Endodermal cell (in vitro differentiated cells): ENCODE measurements at regions not wholly inside any gene's neighbourhood (a gene's known extent, or its start where the extent isn't known, plus 50 kb on each side); places are given as distances from the start of the nearest gene placed in this dataset.

Source experiments
- DNase-seq: peaks from one replicate; pipeline ENCODE4 v3.0.0-alpha.2; 2017
- H3K27ac ChIP-seq: 2 replicates; pipeline ENCODE4 v1.5.1; 2013; ENCODE audit warnings: mild to moderate bottlenecking, low read depth, low read length, moderate library complexity
- H3K27me3 ChIP-seq: 2 replicates; pipeline ENCODE4 v1.6.1; 2013; ENCODE audit warnings: mild to moderate bottlenecking, low read length, moderate library complexity; ENCODE audit not compliant: insufficient read depth, control insufficient read depth, poor library complexity, severe bottlenecking
- H3K36me3 ChIP-seq: 2 replicates; pipeline ENCODE4 v1.7.0; 2013; ENCODE audit warnings: mild to moderate bottlenecking, low read length, moderate library complexity; ENCODE audit not compliant: control insufficient read depth, insufficient read depth
- H3K4me1 ChIP-seq: one replicate; pipeline ENCODE4 v1.7.0; 2013; ENCODE audit warnings: low read length; ENCODE audit not compliant: control insufficient read depth, insufficient read depth
- H3K4me3 ChIP-seq: 2 replicates; pipeline ENCODE4 v1.5.1; 2013; ENCODE audit warnings: mild to moderate bottlenecking, low read length, moderate library complexity
- H3K9ac ChIP-seq: 2 replicates; pipeline ENCODE4 v1.6.1; 2013; ENCODE audit warnings: mild to moderate bottlenecking, low read length, moderate library complexity; ENCODE audit not compliant: poor library complexity, severe bottlenecking; ENCODE audit errors: extremely low read depth
- H3K9me3 ChIP-seq: 2 replicates; pipeline ENCODE4 v1.6.1; 2013; ENCODE audit warnings: mild to moderate bottlenecking, low read length, moderate library complexity; ENCODE audit not compliant: control insufficient read depth
- H3K27ac Mint-ChIP-seq: 2 replicates; pipeline ENCODE4 v1.8.0; 2020; ENCODE audit warnings: mixed read lengths
- H3K27me3 Mint-ChIP-seq: 2 replicates; pipeline ENCODE4 v1.8.0; 2021; ENCODE audit warnings: mild to moderate bottlenecking, mixed read lengths; ENCODE audit not compliant: insufficient read depth
- H3K36me3 Mint-ChIP-seq: 2 replicates; pipeline ENCODE4 v1.8.0; 2020; ENCODE audit warnings: low read depth, mixed read lengths
- H3K4me1 Mint-ChIP-seq: 2 replicates; pipeline ENCODE4 v1.8.0; 2020; ENCODE audit warnings: mixed read lengths
- H3K4me3 Mint-ChIP-seq: 2 replicates; pipeline ENCODE4 v1.8.0; 2020; ENCODE audit warnings: mild to moderate bottlenecking, moderate library complexity, mixed read lengths
- H3K9me3 Mint-ChIP-seq: 2 replicates; pipeline ENCODE4 v1.8.0; 2020; ENCODE audit warnings: mild to moderate bottlenecking, mixed read lengths
- WGBS, 2 experiments: methylation state at CpG; one replicate each; pipeline versions ENCODE4 v1.1.5 to v1.1.7; 2013; ENCODE audit warnings: missing lambda C conversion rate in 2 of 2, mixed read lengths in 1 of 2; ENCODE audit not compliant: insufficient coverage in 1 of 2, insufficient read length in 1 of 2; 5-methylcytosine and 5-hydroxymethylcytosine counted together
- TF ChIP-seq, protein P1 (sequence below): fragments of 200-600 bp; sonication (generic); conservative IDR thresholded peaks from 2 replicates; pipeline ENCODE4 v1.5.0; 2021; ENCODE audit warnings: antibody characterized with exemption, mild to moderate bottlenecking

GRCh38 chr13:91167706-91168385 is 179.6 kb upstream of the MIR17HG start:
- Histone ChIP-seq H3K9me3 (no peaks in the 10 kb centered on the region), H3K27me3 (no peaks in the 10 kb centered on the region), H3K4me1 (peaks cover 5% of the 10 kb centered on the region)

DNA sequence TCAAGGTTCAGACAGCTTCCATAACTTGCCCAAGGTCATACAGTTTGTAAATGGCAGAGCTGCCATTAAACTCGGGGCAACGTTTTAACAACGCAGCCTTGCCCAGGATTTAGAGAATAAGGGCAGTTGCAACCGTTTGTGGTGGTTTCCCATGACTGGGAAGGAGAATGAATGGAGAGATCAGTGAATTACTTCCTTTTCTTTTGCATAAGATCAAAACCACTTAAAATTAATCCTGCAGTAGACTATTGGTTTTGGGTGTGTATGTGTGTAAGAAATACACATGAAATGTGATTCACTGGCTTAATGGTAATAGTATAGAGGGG is 179.1 kb upstream of the MIR17HG start:
- H3K27ac Mint-ChIP-seq = no peak overlapping the region
- no peaks in the 10 kb centered on the region for H3K27me3 ChIP-seq
- H3K27me3 Mint-ChIP-seq = peaks cover 4% of the 10 kb centered on the region
- no peak overlapping the region for H3K9ac ChIP-seq
- TF ChIP-seq, protein P1, sequence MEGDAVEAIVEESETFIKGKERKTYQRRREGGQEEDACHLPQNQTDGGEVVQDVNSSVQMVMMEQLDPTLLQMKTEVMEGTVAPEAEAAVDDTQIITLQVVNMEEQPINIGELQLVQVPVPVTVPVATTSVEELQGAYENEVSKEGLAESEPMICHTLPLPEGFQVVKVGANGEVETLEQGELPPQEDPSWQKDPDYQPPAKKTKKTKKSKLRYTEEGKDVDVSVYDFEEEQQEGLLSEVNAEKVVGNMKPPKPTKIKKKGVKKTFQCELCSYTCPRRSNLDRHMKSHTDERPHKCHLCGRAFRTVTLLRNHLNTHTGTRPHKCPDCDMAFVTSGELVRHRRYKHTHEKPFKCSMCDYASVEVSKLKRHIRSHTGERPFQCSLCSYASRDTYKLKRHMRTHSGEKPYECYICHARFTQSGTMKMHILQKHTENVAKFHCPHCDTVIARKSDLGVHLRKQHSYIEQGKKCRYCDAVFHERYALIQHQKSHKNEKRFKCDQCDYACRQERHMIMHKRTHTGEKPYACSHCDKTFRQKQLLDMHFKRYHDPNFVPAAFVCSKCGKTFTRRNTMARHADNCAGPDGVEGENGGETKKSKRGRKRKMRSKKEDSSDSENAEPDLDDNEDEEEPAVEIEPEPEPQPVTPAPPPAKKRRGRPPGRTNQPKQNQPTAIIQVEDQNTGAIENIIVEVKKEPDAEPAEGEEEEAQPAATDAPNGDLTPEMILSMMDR = no peak
- no peaks in the 10 kb centered on the region for H3K36me3 Mint-ChIP-seq
- no peak for DNase-seq
- H3K4me3 ChIP-seq = no peak overlapping the region
- no peaks in the 10 kb centered on the region for H3K9me3 ChIP-seq
- no peaks in the 10 kb centered on the region for H3K36me3 ChIP-seq
- H3K27ac ChIP-seq = no peak overlapping the region
- H3K4me3 Mint-ChIP-seq = no peak overlapping the region
- 91% methylated on average over 4 of the region's 4 CpGs; no CpG with 5 or more reads in 1 of the 2 experiments for WGBS, 2 experiments
- peaks cover 21% of the 10 kb centered on the region for H3K4me1 Mint-ChIP-seq
- H3K9me3 Mint-ChIP-seq = no peaks in the 10 kb centered on the region
- peaks cover 5% of the 10 kb centered on the region for H3K4me1 ChIP-seq

More at GRCh38 chr13:91167706-91168385, 179.6 kb upstream of the MIR17HG start:
- Mint-ChIP-seq H3K4me3 (no peak overlapping the region), H3K36me3 (no peaks in the 10 kb centered on the region), H3K27me3 (peaks cover 3% of the 10 kb centered on the region), H3K4me1 (peaks cover 21% of the 10 kb centered on the region), H3K9me3 (no peaks in the 10 kb centered on the region), H3K27ac (no peak overlapping the region)
- TF ChIP-seq, protein P1 = no peak
- no peak overlapping the region for H3K9ac ChIP-seq
- H3K27ac ChIP-seq = no peak overlapping the region
- 90 to 92% methylated on average over 3 to 4 of the region's 4 CpGs for WGBS, 2 experiments
- DNase-seq = no peak
- H3K4me3 ChIP-seq = no peak overlapping the region
- H3K36me3 ChIP-seq = no peaks in the 10 kb centered on the region

GRCh38 chr13:91169321-91170050 is 178.0 kb upstream of the MIR17HG start:
- TF ChIP-seq, protein P1 = no peak
- DNase-seq = no peak
- Histone ChIP-seq H3K4me1 (peaks cover 5% of the 10 kb centered on the region), H3K9me3 (no peaks in the 10 kb centered on the region), H3K4me3 (no peak overlapping the region), H3K27me3 (peaks cover 6% of the 10 kb centered on the region), H3K36me3 (no peaks in the 10 kb centered on the region), H3K9ac (no peak overlapping the region), H3K27ac (no peak overlapping the region)
- Mint-ChIP-seq H3K4me1 (peaks cover 16% of the 10 kb centered on the region), H3K9me3 (no peaks in the 10 kb centered on the region), H3K27me3 (peaks cover 12% of the 10 kb centered on the region), H3K4me3 (no peak overlapping the region), H3K36me3 (no peaks in the 10 kb centered on the region), H3K27ac (no peak overlapping the region)
- WGBS, 2 experiments = 90 to 96% methylated on average over 2 to 5 of the region's 5 CpGs
